SK-N-SH (cell line): ENCODE measurements at regions not wholly inside any gene's neighbourhood (a gene's known extent, or its start where the extent isn't known, plus 50 kb on each side); places are given as distances from the start of the nearest gene placed in this dataset.

Source experiments
- CTCF ChIA-PET: fragments of 300-600, 350-600 bp; formaldehyde crosslinking; extraction: SDS; loops from one replicate; lab custom pipeline; 2021; lab: Yijun Ruan, JAX
- POLR2A ChIA-PET: fragments of 350-600 bp; sonication (Branson Sonifier 250); formaldehyde crosslinking; extraction: SDS; loops from one replicate; lab custom pipeline; 2020; ENCODE audit warnings: antibody characterized with exemption, inconsistent platforms; lab: Yijun Ruan, JAX
- DNase-seq: peaks from one replicate; pipeline ENCODE4 v3.0.0; 2012
- H2AFZ ChIP-seq: fragments of 200-600 bp; sonication (generic); 2 replicates; pipeline ENCODE4 v1.8.1; 2016; ENCODE audit warnings: antibody characterized with exemption, mild to moderate bottlenecking, low read depth
- H3F3A ChIP-seq: fragments of 200-600 bp; sonication (generic); replicated peaks from 2 replicates; pipeline ENCODE3; 2016; ENCODE audit warnings: antibody characterized with exemption, mild to moderate bottlenecking; ENCODE audit not compliant: insufficient read depth
- H3K27ac ChIP-seq, 2 experiments: fragments of 200-500 bp in 1 of 2; fragments of 200-600 bp in 1 of 2; sonication (Bioruptor generic) in 1 of 2; sonication (generic), shearing (Covaris generic) in 1 of 2; 2 replicates each; pipeline versions ENCODE4 v1.5.1 to v1.6.1; 2014 to 2016; ENCODE audit warnings: low read depth in 2 of 2, inconsistent platforms in 1 of 2, low read length in 1 of 2, mild to moderate bottlenecking in 1 of 2, mixed read lengths in 1 of 2
- H3K27me3 ChIP-seq: fragments of 200-600 bp; sonication (generic), shearing (Covaris generic); 2 replicates; pipeline ENCODE4 v1.6.1; 2016; ENCODE audit warnings: mixed run types; ENCODE audit not compliant: insufficient read depth
- H3K36me3 ChIP-seq, 2 experiments: fragments of 200-500 bp in 1 of 2; fragments of 200-600 bp in 1 of 2; sonication (Bioruptor generic) in 1 of 2; sonication (generic) in 1 of 2; replicated peaks in 1 of 2; 2 replicates each; pipeline versions ENCODE3 to v1.5.1; 2014 to 2016; ENCODE audit warnings: low read length in 1 of 2, mild to moderate bottlenecking in 1 of 2; ENCODE audit not compliant: insufficient read depth in 2 of 2, control insufficient read depth in 1 of 2
- H3K4me1 ChIP-seq, 2 experiments: fragments of 200-500 bp in 1 of 2; fragments of 200-600 bp in 1 of 2; sonication (Bioruptor generic) in 1 of 2; sonication (generic), shearing (Covaris generic) in 1 of 2; 2 replicates each; pipeline versions ENCODE4 v1.5.1 to v1.6.1; 2014 to 2016; ENCODE audit warnings: low read depth in 1 of 2, low read length in 1 of 2, mixed run types in 1 of 2; ENCODE audit not compliant: insufficient read depth in 2 of 2, control insufficient read depth in 1 of 2
- H3K4me2 ChIP-seq: fragments of 200-600 bp; sonication (generic), shearing (Covaris generic); 2 replicates; pipeline ENCODE4 v1.6.1; 2017; ENCODE audit warnings: mixed run types
- H3K4me3 ChIP-seq, 2 experiments: fragments of 200-500 bp in 1 of 2; fragments of 200-600 bp in 1 of 2; sonication (Bioruptor generic) in 1 of 2; sonication (generic), shearing (Covaris generic) in 1 of 2; 2 replicates each; pipeline versions ENCODE4 v1.5.1 to v1.8.1; 2014 to 2016; ENCODE audit warnings: low read depth in 2 of 2, inconsistent platforms in 1 of 2, low read length in 1 of 2, mild to moderate bottlenecking in 1 of 2, mixed read lengths in 1 of 2, moderate library complexity in 1 of 2
- H3K79me2 ChIP-seq: fragments of 200-600 bp; sonication (generic); 2 replicates; pipeline ENCODE4 v1.8.1; 2017; ENCODE audit warnings: mild to moderate bottlenecking; ENCODE audit not compliant: insufficient read depth
- H3K9ac ChIP-seq: fragments of 200-600 bp; sonication (generic); 2 replicates; pipeline ENCODE4 v1.6.1; 2017; ENCODE audit warnings: mixed run types
- H3K9me2 ChIP-seq: fragments of 200-600 bp; sonication (generic); 2 replicates; pipeline ENCODE4 v1.6.1; 2017; ENCODE audit warnings: mixed run types
- H3K9me3 ChIP-seq: fragments of 200-600 bp; sonication (generic); 2 replicates; pipeline ENCODE4 v1.6.1; 2017; ENCODE audit warnings: mixed run types, mild to moderate bottlenecking, moderate library complexity
- H4K20me1 ChIP-seq: fragments of 200-600 bp; sonication (generic); 2 replicates; pipeline ENCODE4 v1.6.1; 2017; ENCODE audit warnings: mild to moderate bottlenecking, mixed run types; ENCODE audit not compliant: insufficient read depth
- CTCF ChIP-seq: fragments of 200-600 bp; sonication (generic); IDR thresholded peaks from 2 replicates; pipeline ENCODE4 v1.6.1; 2017; ENCODE audit warnings: antibody characterized with exemption, mild to moderate bottlenecking, moderate library complexity
- ELF1 ChIP-seq: IDR thresholded peaks from 2 replicates; pipeline ENCODE4 v1.4.0; 2012
- FOXM1 ChIP-seq: IDR thresholded peaks from 2 replicates; pipeline ENCODE4 v1.4.0; 2012; ENCODE audit warnings: low read depth, mild to moderate bottlenecking
- GABPA ChIP-seq: IDR thresholded peaks from 2 replicates; pipeline ENCODE4 v1.4.0; 2012; ENCODE audit warnings: low read depth, mild to moderate bottlenecking
- GATA2 ChIP-seq: sonication (generic); formaldehyde crosslinking; IDR thresholded peaks from 2 replicates; pipeline ENCODE4 v1.5.0; 2020; ENCODE audit warnings: mild to moderate bottlenecking, missing genetic modification reagents
- IRF3 ChIP-seq: fragments of 150-350 bp; IDR thresholded peaks from 2 replicates; pipeline ENCODE4 v1.6.1; 2016; ENCODE audit warnings: mild to moderate bottlenecking, low read depth, low read length
- JUND ChIP-seq: IDR thresholded peaks from 2 replicates; pipeline ENCODE4 v1.4.0; 2012
- MEF2A ChIP-seq: IDR thresholded peaks from 2 replicates; pipeline ENCODE4 v1.4.0; 2012; ENCODE audit warnings: low read depth, borderline replicate concordance
- NFIC ChIP-seq: IDR thresholded peaks from 2 replicates; pipeline ENCODE4 v1.4.0; 2012; ENCODE audit warnings: borderline replicate concordance
- NRF1 ChIP-seq: IDR thresholded peaks from 2 replicates; pipeline ENCODE4 v1.6.1; 2012; ENCODE audit warnings: low read depth, mild to moderate bottlenecking, low read length
- PBX3 ChIP-seq: IDR thresholded peaks from 2 replicates; pipeline ENCODE4; 2012
- RAD21 ChIP-seq: IDR thresholded peaks from 2 replicates; pipeline ENCODE4 v1.6.1; 2012; ENCODE audit warnings: mild to moderate bottlenecking, low read length
- SMC3 ChIP-seq: IDR thresholded peaks from 2 replicates; pipeline ENCODE4 v1.6.1; 2012; ENCODE audit warnings: low read depth, low read length, improper control_type of control experiment
- USF1 ChIP-seq: IDR thresholded peaks from 2 replicates; pipeline ENCODE4 v1.4.0; 2012; ENCODE audit warnings: low read depth, borderline replicate concordance
- USF2 ChIP-seq: fragments of 150-350 bp; IDR thresholded peaks from 2 replicates; pipeline ENCODE4 v1.6.1; 2017; ENCODE audit warnings: antibody characterized with exemption, low read length, low read depth, borderline replicate concordance
- YY1 ChIP-seq: IDR thresholded peaks from 2 replicates; pipeline ENCODE4 v1.4.0; 2012; ENCODE audit warnings: low read depth, mild to moderate bottlenecking
- WGBS: methylation state at CpG from one replicate; pipeline ENCODE4 v1.1.6; 2017; ENCODE audit warnings: low lambda C conversion rate; 5-methylcytosine and 5-hydroxymethylcytosine counted together

- H3K4me3 ChIP-seq = no peak overlapping the region
- H3K9me2 ChIP-seq = no peaks in the 10 kb centered on the region
- 60% methylated on average over 4 of the region's 4 CpGs for WGBS
- H3K36me3 ChIP-seq = no peaks in the 10 kb centered on the region
- no peak overlapping the region for H3K27ac ChIP-seq
- DNase-seq = no peak
- H3K4me2 ChIP-seq = no peak overlapping the region
- no peaks in the 10 kb centered on the region for H4K20me1 ChIP-seq
- no peaks in the 10 kb centered on the region for H3F3A ChIP-seq
- no peak overlapping the region for H2AFZ ChIP-seq
- no peaks in the 10 kb centered on the region for H3K79me2 ChIP-seq
- TF ChIP-seq RAD21 = no peak
- TF ChIP-seq ELF1 = no peak
- TF ChIP-seq CTCF = peak; percentile 8; the same call in 1 of the 2 replicates
- no peak for TF ChIP-seq NFIC
- no peaks in the 10 kb centered on the region for H3K9me3 ChIP-seq
- no peaks in the 10 kb centered on the region for H3K27me3 ChIP-seq
- ChIA-PET CTCF (interaction anchor here (0.6 to 10.9 kb wide), 10 partner anchors 16 to 395 kb away, joined by 3 to 182 read pairs (median 16); partner anchors contain the start of gene GAREM1), POLR2A (no interaction called here)
- no peaks in the 10 kb centered on the region for H3K4me1 ChIP-seq
- no peak overlapping the region for H3K9ac ChIP-seq
These were observed 80.3 kb upstream of the GAREM1 start for GRCh38 chr18:32550963-32551362.

GRCh38 chr18:32549248-32550110 is 78.8 kb upstream of the GAREM1 start:
- Histone ChIP-seq H3K79me2 (no peaks in the 10 kb centered on the region), H3K9ac (no peak overlapping the region), H3K4me2 (no peak overlapping the region), H3K4me1 (no peaks in the 10 kb centered on the region; a peak in 1 of 4 replicates), H3K36me3 (no peaks in the 10 kb centered on the region), H3K4me3 (no peak overlapping the region), H3K9me3 (no peaks in the 10 kb centered on the region), H4K20me1 (no peaks in the 10 kb centered on the region), H3K27me3 (no peaks in the 10 kb centered on the region)
- CTCF ChIA-PET = interaction anchor here (0.6 to 10.9 kb wide), 51 partner anchors 8 to 413 kb away, joined by 3 to 182 read pairs (median 5); partner anchors contain the start of gene GAREM1
- peak; percentile 81 for DNase-seq
- WGBS = 33% methylated on average over 5 of the region's 5 CpGs
- TF ChIP-seq PBX3 (no peak), YY1 (no peak), GABPA (no peak), JUND (no peak), USF2 (no peak), CTCF (peak; percentile 78), FOXM1 (no peak), SMC3 (peak; percentile 93), IRF3 (no peak), GATA2 (CRISPR knock-in tag) (no peak), NFIC (no peak), USF1 (no peak), RAD21 (peak; percentile 95), MEF2A (no peak), NRF1 (0 out of 2 replicates have a peak, but pooled peaks have one; percentile 9)
- TF ChIP-seq, all 33 proteins: peak for 4
- no peaks in the 10 kb centered on the region for H3K9me2 ChIP-seq
- H2AFZ ChIP-seq = no peak overlapping the region
- H3F3A ChIP-seq = no peaks in the 10 kb centered on the region
- POLR2A ChIA-PET = interaction anchor here (0.6 kb wide), 1 partner anchor 281 kb away, joined by 3 read pairs; no protein-coding TSS in a partner anchor
- no peak overlapping the region for H3K27ac ChIP-seq
